HepG2 (cell line): ENCODE measurements at regions not wholly inside any gene's neighbourhood (a gene's known extent, or its start where the extent isn't known, plus 50 kb on each side); places are given as distances from the start of the nearest gene placed in this dataset.

Experiments
- POLR2A ChIP-seq, 2 experiments: IDR thresholded peaks; 2 replicates each; pipeline ENCODE4 v1.6.1; 2011; ENCODE audit warnings: low read depth in 2 of 2, low read length in 2 of 2, mild to moderate bottlenecking in 1 of 2, moderate library complexity in 1 of 2; ENCODE audit not compliant: insufficient read depth in 1 of 2
- POLR2AphosphoS2 ChIP-seq: IDR thresholded peaks from 2 replicates; pipeline ENCODE4 v1.6.1; 2011; ENCODE audit warnings: low read depth, low read length, improper control_type of control experiment
- ZNF557 ChIP-seq: sonication (generic); formaldehyde crosslinking; IDR thresholded peaks from 2 replicates; pipeline ENCODE4 v1.4.0; 2020; ENCODE audit warnings: missing genetic modification reagents
- ZNF720 ChIP-seq: sonication (generic); formaldehyde crosslinking; IDR thresholded peaks from 2 replicates; pipeline ENCODE4 v1.4.0; 2020; ENCODE audit warnings: missing genetic modification reagents
- TF ChIP-seq, protein P1 (sequence below): sonication (generic); formaldehyde crosslinking; IDR thresholded peaks from 2 replicates; pipeline ENCODE4 v1.4.0; 2020; ENCODE audit warnings: missing genetic modification reagents, borderline replicate concordance
- TF ChIP-seq, protein P2 (sequence below): sonication (generic); formaldehyde crosslinking; IDR thresholded peaks from 2 replicates; pipeline ENCODE4 v1.5.0; 2020; ENCODE audit warnings: mild to moderate bottlenecking, missing genetic modification reagents, moderate library complexity

DNA sequence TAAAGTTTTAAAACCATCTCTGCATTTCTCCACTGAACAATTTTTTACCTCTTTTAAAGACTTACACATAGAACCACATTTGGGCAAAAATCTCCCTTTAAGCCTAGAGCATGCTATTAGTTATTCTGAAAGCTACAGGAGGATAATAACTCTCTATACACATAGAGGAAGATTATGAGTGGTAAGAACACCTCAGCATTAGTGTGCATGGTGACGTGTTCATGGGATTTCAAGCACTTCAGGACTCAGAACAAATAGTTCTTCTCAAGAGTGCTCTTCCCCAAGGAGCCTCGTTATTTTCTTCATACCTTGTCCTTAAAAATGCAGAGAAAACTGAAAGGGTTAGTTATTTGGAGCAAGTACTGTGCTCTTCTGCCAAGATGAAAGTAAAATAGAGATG is 256.9 kb upstream of the TUSC1 start:
- TF ChIP-seq POLR2AphosphoS2 (no peak), ZNF720 (CRISPR knock-in tag) (no peak), POLR2A (IDR thresholded peaks at IDR 0.05; ENCODE audit: insufficient read depth in 1 of 2, low read depth in 2 of 2, low read length in 2 of 2) (no peak), ZNF557 (CRISPR knock-in tag) (no peak)
- TF ChIP-seq, protein P1, sequence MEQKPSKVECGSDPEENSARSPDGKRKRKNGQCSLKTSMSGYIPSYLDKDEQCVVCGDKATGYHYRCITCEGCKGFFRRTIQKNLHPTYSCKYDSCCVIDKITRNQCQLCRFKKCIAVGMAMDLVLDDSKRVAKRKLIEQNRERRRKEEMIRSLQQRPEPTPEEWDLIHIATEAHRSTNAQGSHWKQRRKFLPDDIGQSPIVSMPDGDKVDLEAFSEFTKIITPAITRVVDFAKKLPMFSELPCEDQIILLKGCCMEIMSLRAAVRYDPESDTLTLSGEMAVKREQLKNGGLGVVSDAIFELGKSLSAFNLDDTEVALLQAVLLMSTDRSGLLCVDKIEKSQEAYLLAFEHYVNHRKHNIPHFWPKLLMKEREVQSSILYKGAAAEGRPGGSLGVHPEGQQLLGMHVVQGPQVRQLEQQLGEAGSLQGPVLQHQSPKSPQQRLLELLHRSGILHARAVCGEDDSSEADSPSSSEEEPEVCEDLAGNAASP (CRISPR knock-in tag) = no peak
- TF ChIP-seq, protein P2, sequence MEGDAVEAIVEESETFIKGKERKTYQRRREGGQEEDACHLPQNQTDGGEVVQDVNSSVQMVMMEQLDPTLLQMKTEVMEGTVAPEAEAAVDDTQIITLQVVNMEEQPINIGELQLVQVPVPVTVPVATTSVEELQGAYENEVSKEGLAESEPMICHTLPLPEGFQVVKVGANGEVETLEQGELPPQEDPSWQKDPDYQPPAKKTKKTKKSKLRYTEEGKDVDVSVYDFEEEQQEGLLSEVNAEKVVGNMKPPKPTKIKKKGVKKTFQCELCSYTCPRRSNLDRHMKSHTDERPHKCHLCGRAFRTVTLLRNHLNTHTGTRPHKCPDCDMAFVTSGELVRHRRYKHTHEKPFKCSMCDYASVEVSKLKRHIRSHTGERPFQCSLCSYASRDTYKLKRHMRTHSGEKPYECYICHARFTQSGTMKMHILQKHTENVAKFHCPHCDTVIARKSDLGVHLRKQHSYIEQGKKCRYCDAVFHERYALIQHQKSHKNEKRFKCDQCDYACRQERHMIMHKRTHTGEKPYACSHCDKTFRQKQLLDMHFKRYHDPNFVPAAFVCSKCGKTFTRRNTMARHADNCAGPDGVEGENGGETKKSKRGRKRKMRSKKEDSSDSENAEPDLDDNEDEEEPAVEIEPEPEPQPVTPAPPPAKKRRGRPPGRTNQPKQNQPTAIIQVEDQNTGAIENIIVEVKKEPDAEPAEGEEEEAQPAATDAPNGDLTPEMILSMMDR = no peak
